T-cell (primary cell): ENCODE measurements at regions not wholly inside any gene's neighbourhood (a gene's known extent, or its start where the extent isn't known, plus 50 kb on each side); places are given as distances from the start of the nearest gene placed in this dataset.

Experiments
- ATAC-seq, 4 experiments: fragments of 200-7000 bp in 3 of 4; fragments of 150-1000 bp in 1 of 4; cut with Tn5 transposase; replicated peaks in 1 of 4; 1 replicate in 3 of 4; 2 replicates in 1 of 4; pipeline ENCODE4 v1.10.0; 2021; ENCODE audit warnings: moderate library complexity in 3 of 4, mild to moderate bottlenecking in 2 of 4, moderate number of reproducible peaks in 1 of 4
- CTCF ChIA-PET, 2 donors: fragments of 300-600 bp; sonication (Branson Sonifier 250); formaldehyde crosslinking; loops; one replicate each; lab custom pipeline; 2022; ENCODE audit warnings: antibody characterized with exemption in 2 of 2; lab: Charles Lee
- POLR2A ChIA-PET, 2 donors: fragments of 300-600 bp; sonication (Branson Sonifier 250); formaldehyde crosslinking; loops; one replicate each; lab custom pipeline; 2022; ENCODE audit warnings: antibody characterized with exemption in 2 of 2; lab: Charles Lee
- DNase-seq, 35 experiments: peaks; one replicate each; pipeline versions ENCODE4 v3.0.0 to v3.0.0-alpha.2; 2013 to 2023
- H3K27ac ChIP-seq: one replicate; pipeline ENCODE4 v1.5.1; 2013; ENCODE audit warnings: low read length
- H3K27me3 ChIP-seq, 2 experiments: replicated peaks in 1 of 2; 1 replicate in 1 of 2; 2 replicates in 1 of 2; pipeline versions ENCODE4 v1.6.1 to v1.7.0; 2013; ENCODE audit warnings: low read length in 1 of 2, mixed read lengths in 1 of 2; ENCODE audit not compliant: control insufficient read depth in 2 of 2, insufficient read depth in 2 of 2; ENCODE audit errors: extremely low read depth in 1 of 2
- H3K36me3 ChIP-seq, 2 donors: 1 replicate in 1 of 2; 2 replicates in 1 of 2; pipeline versions ENCODE4 v1.6.1 to v1.7.0; 2013; ENCODE audit warnings: low read length in 1 of 2; ENCODE audit not compliant: control insufficient read depth in 2 of 2, insufficient read depth in 1 of 2; ENCODE audit errors: extremely low read depth in 1 of 2
- H3K4me1 ChIP-seq, 2 experiments: 1 replicate in 1 of 2; 2 replicates in 1 of 2; pipeline versions ENCODE4 v1.6.1 to v1.7.0; 2013; ENCODE audit warnings: low read length in 2 of 2, mixed read lengths in 1 of 2; ENCODE audit not compliant: insufficient read depth in 2 of 2, control insufficient read depth in 1 of 2; ENCODE audit errors: extremely low read depth in 1 of 2
- H3K4me3 ChIP-seq, 2 donors: 1 replicate in 1 of 2; 2 replicates in 1 of 2; pipeline versions ENCODE4 v1.5.1 to v1.7.0; 2013; ENCODE audit warnings: mild to moderate bottlenecking in 2 of 2, low read length in 1 of 2, moderate library complexity in 1 of 2; ENCODE audit not compliant: control insufficient read depth in 1 of 2; ENCODE audit errors: extremely low read depth in 1 of 2
- H3K9me3 ChIP-seq: 2 replicates; pipeline ENCODE4 v1.7.0; 2013
- H3K27ac Mint-ChIP-seq, 2 donors: one replicate each; pipeline ENCODE4 v1.8.0; 2020 to 2021; ENCODE audit warnings: mild to moderate bottlenecking in 2 of 2, mixed read lengths in 2 of 2
- H3K27me3 Mint-ChIP-seq, 2 donors: one replicate each; pipeline ENCODE4 v1.8.0; 2021 to 2022; ENCODE audit warnings: mixed read lengths in 2 of 2
- H3K36me3 Mint-ChIP-seq: one replicate; pipeline ENCODE4 v1.8.0; 2021; ENCODE audit warnings: mixed read lengths
- H3K4me1 Mint-ChIP-seq, 3 donors: one replicate each; pipeline ENCODE4 v1.8.0; 2020 to 2022; ENCODE audit warnings: mixed read lengths in 3 of 3, mild to moderate bottlenecking in 1 of 3
- H3K4me3 Mint-ChIP-seq, 3 donors: one replicate each; pipeline ENCODE4 v1.8.0; 2020 to 2022; ENCODE audit warnings: mild to moderate bottlenecking in 3 of 3, mixed read lengths in 3 of 3, moderate library complexity in 3 of 3
- H3K9me3 Mint-ChIP-seq, 3 donors: one replicate each; pipeline ENCODE4 v1.8.0; 2020 to 2022; ENCODE audit warnings: mixed read lengths in 3 of 3
- WGBS: methylation state at CpG from one replicate; pipeline ENCODE4 v1.1.5; 2013; ENCODE audit warnings: missing lambda C conversion rate; ENCODE audit not compliant: insufficient coverage; 5-methylcytosine and 5-hydroxymethylcytosine counted together

DNA sequence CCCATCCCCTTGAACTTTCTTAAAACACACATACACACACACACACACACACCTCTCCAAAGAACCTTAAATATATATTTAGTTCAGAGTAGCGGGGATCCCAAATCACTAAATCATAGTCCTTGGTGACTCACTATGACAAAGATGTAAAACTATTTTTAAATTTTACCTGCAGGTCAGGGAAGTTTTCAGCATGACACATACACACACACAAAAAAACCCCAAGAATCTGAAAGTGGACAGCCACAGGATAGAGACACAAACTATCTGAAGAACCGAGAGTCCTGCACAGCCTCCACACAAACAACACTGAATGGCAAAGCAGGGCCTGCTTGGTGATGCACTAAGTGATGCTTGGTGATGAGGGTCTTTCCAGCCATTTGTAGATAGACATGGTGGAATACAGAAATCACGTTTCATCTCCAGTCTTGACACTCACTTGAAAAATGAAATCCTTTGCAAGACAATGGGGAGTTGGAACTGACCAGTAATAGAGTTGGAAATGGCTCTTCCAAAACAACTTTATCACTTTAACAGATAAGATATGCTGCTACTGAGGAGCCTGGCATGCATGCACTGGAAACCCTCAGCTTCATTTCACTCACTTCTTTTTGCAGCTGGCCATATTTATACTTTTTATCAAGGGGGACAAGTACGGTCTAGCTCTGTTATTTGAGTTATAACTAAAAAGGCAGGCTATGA lies 307.3 kb downstream of the RAPGEF2 start:
- no peak for DNase-seq
- Histone ChIP-seq H3K4me1 (no peaks in the 10 kb centered on the region), H3K27ac (no peak overlapping the region), H3K9me3 (no peaks in the 10 kb centered on the region), H3K27me3 (no peaks in the 10 kb centered on the region), H3K36me3 (no peaks in the 10 kb centered on the region), H3K4me3 (no peak overlapping the region)
- ATAC-seq = no peak
- no peak overlapping the region for H3K4me3 Mint-ChIP-seq
- peaks cover 10 to 15% of the 10 kb centered on the region in 2 donors for H3K27me3 Mint-ChIP-seq
- ChIA-PET CTCF (interaction anchor here in 1 of 2 donors (0.6 kb wide), 1 partner anchor 12 kb away, joined by 3 read pairs; no protein-coding TSS in a partner anchor), POLR2A (no interaction called here)
- WGBS = no CpG with 5 or more reads among the region's 4 CpGs
- no peaks in the 10 kb centered on the region for H3K36me3 Mint-ChIP-seq
- no peak overlapping the region for H3K27ac Mint-ChIP-seq
- H3K4me1 Mint-ChIP-seq = no peaks in the 10 kb centered on the region
- H3K9me3 Mint-ChIP-seq = no peaks in the 10 kb centered on the region

DNA sequence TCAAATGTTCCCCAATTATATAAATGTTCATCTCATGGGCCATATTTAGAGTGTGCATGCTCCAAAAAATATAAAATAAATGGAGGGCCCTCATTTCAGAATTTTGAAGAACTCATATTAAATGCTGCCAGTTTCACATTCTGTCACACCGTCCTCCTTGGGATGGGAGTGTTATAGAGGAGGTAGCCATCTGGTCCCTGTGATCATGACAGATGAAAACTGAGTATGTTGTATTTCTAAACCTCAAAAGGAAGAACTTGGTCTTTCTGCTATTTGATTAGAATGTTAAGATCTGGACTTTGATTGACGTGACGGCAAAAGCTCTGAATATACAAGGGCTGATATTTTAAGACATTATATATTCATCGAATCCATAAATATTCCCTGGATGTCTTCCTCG lies 308.0 kb downstream of the RAPGEF2 start:
- Mint-ChIP-seq H3K9me3 (no peaks in the 10 kb centered on the region), H3K36me3 (no peaks in the 10 kb centered on the region)
- DNase-seq = no peak

DNA sequence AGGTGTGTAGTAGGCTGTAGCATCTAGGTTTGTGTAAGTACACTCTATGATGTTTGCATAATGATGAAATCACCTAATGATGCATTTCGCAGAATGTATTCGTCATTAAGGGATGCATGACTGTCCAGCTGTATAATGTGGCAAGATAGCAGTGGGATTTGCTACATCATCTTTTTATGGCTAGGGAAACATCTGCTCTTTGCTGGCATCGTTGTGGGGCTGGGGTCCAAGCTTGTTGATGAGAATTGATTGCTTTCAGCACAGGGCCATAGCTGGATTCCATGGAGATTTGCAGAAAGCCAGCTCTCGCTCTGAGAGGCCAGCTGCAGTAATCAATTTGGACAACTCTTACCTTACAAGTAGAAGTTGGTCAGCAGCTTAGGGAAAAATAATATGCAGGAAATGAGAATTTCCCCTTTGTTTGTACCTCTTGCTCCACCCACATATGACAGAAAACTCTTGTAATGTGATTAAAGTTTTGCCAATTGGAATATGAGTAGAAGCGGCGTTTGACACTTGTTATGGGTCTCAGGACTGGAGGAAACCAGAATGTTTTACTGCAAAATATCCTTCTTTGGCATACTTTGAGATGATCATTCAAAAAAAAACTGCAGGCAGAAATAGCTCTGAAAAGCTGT lies 310.5 kb downstream of the RAPGEF2 start:
- no peak overlapping the region for H3K27ac Mint-ChIP-seq
- POLR2A ChIA-PET = no interaction called here
- CTCF ChIA-PET = no interaction called here

More for the DNA sequence above, 308.0 kb downstream of the RAPGEF2 start:
- no peaks in the 10 kb centered on the region for H3K36me3 ChIP-seq
- no peaks in the 10 kb centered on the region for H3K4me1 Mint-ChIP-seq
- H3K27me3 ChIP-seq = no peaks in the 10 kb centered on the region
- H3K27ac ChIP-seq = no peak overlapping the region
- no CpG with 5 or more reads among the region's 5 CpGs for WGBS
- H3K4me3 Mint-ChIP-seq = no peak overlapping the region
- ChIA-PET CTCF (interaction anchor here in 1 of 2 donors (0.6 kb wide), 1 partner anchor 13 kb away, joined by 3 read pairs; no protein-coding TSS in a partner anchor), POLR2A (no interaction called here)
- no peaks in the 10 kb centered on the region for H3K9me3 ChIP-seq
- no peak overlapping the region for H3K4me3 ChIP-seq
- peaks cover 10 to 15% of the 10 kb centered on the region in 2 donors for H3K27me3 Mint-ChIP-seq
- ATAC-seq = no peak
- H3K27ac Mint-ChIP-seq = no peak overlapping the region
- H3K4me1 ChIP-seq = no peaks in the 10 kb centered on the region

DNA sequence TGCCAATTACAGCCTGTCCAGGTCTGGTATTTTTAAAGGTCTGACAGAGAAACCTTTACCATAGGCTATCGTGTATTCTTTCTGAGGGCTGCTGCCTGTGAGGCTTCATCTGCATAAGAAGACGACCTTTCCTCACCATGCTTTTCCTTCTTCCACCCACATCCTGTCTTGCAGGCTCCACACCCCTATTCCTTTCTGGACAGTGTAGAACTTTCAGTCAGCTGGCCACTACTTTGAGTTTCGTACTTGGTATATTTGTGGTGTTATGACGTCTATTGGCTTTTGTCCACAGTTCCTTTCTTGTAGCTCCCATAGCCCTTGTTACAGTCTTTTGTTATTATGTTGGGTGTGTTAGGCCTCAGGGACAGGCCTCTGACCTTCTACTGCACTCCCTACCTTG lies 311.4 kb downstream of the RAPGEF2 start:
- no peaks in the 10 kb centered on the region for H3K36me3 ChIP-seq
- ATAC-seq (no peak), DNase-seq (no peak)
- H3K4me3 ChIP-seq = no peak overlapping the region
- Mint-ChIP-seq H3K4me3 (no peak overlapping the region), H3K9me3 (peaks cover 0 to 4% (median 0%) of the 10 kb centered on the region in 3 donors), H3K4me1 (no peaks in the 10 kb centered on the region), H3K27ac (no peak overlapping the region), H3K36me3 (no peaks in the 10 kb centered on the region), H3K27me3 (peaks cover 10 to 15% of the 10 kb centered on the region in 2 donors)
- WGBS = 83% methylated on average over 1 of the region's 4 CpGs
- no peaks in the 10 kb centered on the region for H3K4me1 ChIP-seq
- H3K27ac ChIP-seq = no peak overlapping the region
- H3K27me3 ChIP-seq = peaks cover 0 to 3% of the 10 kb centered on the region in 2 experiments
- CTCF ChIA-PET = no interaction called here
- POLR2A ChIA-PET = no interaction called here
- no peaks in the 10 kb centered on the region for H3K9me3 ChIP-seq

More for the DNA sequence above, 310.5 kb downstream of the RAPGEF2 start:
- ATAC-seq (no peak), DNase-seq (no peak)
- Mint-ChIP-seq H3K4me1 (no peaks in the 10 kb centered on the region), H3K27me3 (peaks cover 10 to 15% of the 10 kb centered on the region in 2 donors), H3K36me3 (no peaks in the 10 kb centered on the region), H3K9me3 (peaks cover 0 to 4% (median 0%) of the 10 kb centered on the region in 3 donors), H3K4me3 (no peak overlapping the region)
- H3K27me3 ChIP-seq = peaks cover 0 to 3% of the 10 kb centered on the region in 2 experiments
- no peaks in the 10 kb centered on the region for H3K9me3 ChIP-seq
- H3K36me3 ChIP-seq = no peaks in the 10 kb centered on the region
- H3K4me1 ChIP-seq = no peaks in the 10 kb centered on the region
- WGBS = 100% methylated on average over 2 of the region's 6 CpGs
- no peak overlapping the region for H3K27ac ChIP-seq
- H3K4me3 ChIP-seq = no peak overlapping the region

DNA sequence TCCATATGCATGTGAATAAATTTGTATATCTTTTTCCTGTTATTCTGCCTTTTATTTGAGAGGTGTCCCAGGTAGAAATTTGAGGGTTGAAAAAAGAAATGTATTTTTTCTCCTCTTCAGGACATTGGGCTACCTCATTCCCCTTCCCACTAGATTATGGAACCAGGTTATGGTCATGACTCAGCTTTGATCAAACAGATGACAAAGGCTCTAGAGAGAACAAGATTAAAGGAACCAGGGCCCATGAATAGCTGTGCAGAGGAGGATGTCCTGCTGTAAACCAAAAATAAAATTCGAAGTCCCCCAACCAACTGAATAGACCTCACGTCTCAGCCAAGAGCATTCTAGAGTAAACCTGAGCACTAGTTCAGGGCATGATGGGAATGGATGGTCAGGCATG lies 313.2 kb downstream of the RAPGEF2 start:
- no peaks in the 10 kb centered on the region for H3K36me3 ChIP-seq
- CTCF ChIA-PET = no interaction called here
- H3K4me1 ChIP-seq = no peaks in the 10 kb centered on the region
- no peaks in the 10 kb centered on the region for H3K9me3 ChIP-seq
- no peak overlapping the region for H3K27ac ChIP-seq
- peaks cover 10 to 15% of the 10 kb centered on the region in 2 donors for H3K27me3 Mint-ChIP-seq
- H3K4me1 Mint-ChIP-seq = no peaks in the 10 kb centered on the region
- POLR2A ChIA-PET = no interaction called here
- H3K27ac Mint-ChIP-seq = no peak overlapping the region
- no CpG with 5 or more reads among the region's 2 CpGs for WGBS
- peaks cover 0 to 4% (median 0%) of the 10 kb centered on the region in 3 donors for H3K9me3 Mint-ChIP-seq
- H3K4me3 Mint-ChIP-seq = no peak overlapping the region
- H3K27me3 ChIP-seq = peaks cover 0 to 3% of the 10 kb centered on the region in 2 experiments
- no peaks in the 10 kb centered on the region for H3K36me3 Mint-ChIP-seq
- DNase-seq (no peak), ATAC-seq (no peak)
- no peak overlapping the region for H3K4me3 ChIP-seq

DNA sequence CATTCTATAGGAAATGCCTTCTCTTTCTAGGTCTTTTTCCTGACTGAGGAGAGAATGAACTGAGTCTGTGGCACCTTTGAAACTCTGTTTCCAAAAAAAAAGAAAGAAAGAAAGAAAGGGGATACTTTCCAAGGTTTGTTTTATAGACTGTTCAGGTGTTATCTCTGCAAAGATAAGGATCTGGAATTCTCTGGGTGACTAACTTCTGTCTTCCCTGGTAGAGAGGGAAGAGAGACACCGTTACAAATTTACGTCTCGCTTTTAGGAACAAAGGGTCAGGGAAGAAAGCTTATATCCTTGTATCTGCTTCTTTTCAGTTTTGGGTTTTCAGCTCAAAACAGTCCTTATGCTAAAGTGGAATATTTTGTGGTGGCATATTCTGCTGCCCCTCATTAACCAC lies 314.1 kb downstream of the RAPGEF2 start:
- H3K27me3 Mint-ChIP-seq = peaks cover 10 to 15% of the 10 kb centered on the region in 2 donors
- H3K36me3 Mint-ChIP-seq = no peaks in the 10 kb centered on the region
- no peaks in the 10 kb centered on the region for H3K36me3 ChIP-seq
- peaks cover 0 to 4% (median 0%) of the 10 kb centered on the region in 3 donors for H3K9me3 Mint-ChIP-seq
- no peak overlapping the region for H3K4me3 Mint-ChIP-seq
- 60% methylated on average over 1 of the region's 3 CpGs for WGBS
- DNase-seq = no peak
- no peak overlapping the region for H3K27ac ChIP-seq
- no peak overlapping the region for H3K4me3 ChIP-seq
- no peaks in the 10 kb centered on the region for H3K4me1 ChIP-seq
- ChIA-PET CTCF (no interaction called here), POLR2A (no interaction called here)
- no peaks in the 10 kb centered on the region for H3K4me1 Mint-ChIP-seq
- H3K27ac Mint-ChIP-seq = no peak overlapping the region
- H3K27me3 ChIP-seq = peaks cover 0 to 3% of the 10 kb centered on the region in 2 experiments
- ATAC-seq = no peak
- no peaks in the 10 kb centered on the region for H3K9me3 ChIP-seq
